Trophoblast cell (in vitro differentiated cells and primary cell): ENCODE measurements at regions not wholly inside any gene's neighbourhood (a gene's known extent, or its start where the extent isn't known, plus 50 kb on each side); places are given as distances from the start of the nearest gene placed in this dataset.

ENCODE experiments used
- DNase-seq, 2 donors: peaks; one replicate each; pipeline ENCODE4 v3.0.0-alpha.2; 2016
- H2AFZ ChIP-seq: 2 replicates; pipeline ENCODE4 v1.6.1; 2013; ENCODE audit warnings: low read length, moderate library complexity, mild to moderate bottlenecking; ENCODE audit not compliant: insufficient read depth, poor library complexity
- H2AK5ac ChIP-seq: 2 replicates; pipeline ENCODE4 v1.6.1; 2013; ENCODE audit warnings: mild to moderate bottlenecking, low read length
- H2BK120ac ChIP-seq: 2 replicates; pipeline ENCODE4 v1.6.1; 2013; ENCODE audit warnings: low read length, mild to moderate bottlenecking, moderate library complexity; ENCODE audit not compliant: insufficient read depth, poor library complexity
- H2BK12ac ChIP-seq: 2 replicates; pipeline ENCODE4 v1.6.1; 2013; ENCODE audit warnings: mild to moderate bottlenecking, low read length, moderate library complexity
- H2BK5ac ChIP-seq: 2 replicates; pipeline ENCODE4 v1.6.1; 2013; ENCODE audit warnings: low read length, low read depth, moderate library complexity, mild to moderate bottlenecking; ENCODE audit not compliant: poor library complexity
- H3K14ac ChIP-seq: 2 replicates; pipeline ENCODE4 v1.6.1; 2013; ENCODE audit warnings: mild to moderate bottlenecking, low read length
- H3K18ac ChIP-seq: 2 replicates; pipeline ENCODE4 v1.6.1; 2013; ENCODE audit warnings: mild to moderate bottlenecking, low read length
- H3K23ac ChIP-seq: 2 replicates; pipeline ENCODE4 v1.6.1; 2013; ENCODE audit warnings: low read length
- H3K27ac ChIP-seq: 2 replicates; pipeline ENCODE4 v1.5.1; 2013; ENCODE audit warnings: low read depth, mild to moderate bottlenecking, inconsistent platforms, low read length, moderate library complexity
- H3K27me3 ChIP-seq: 2 replicates; pipeline ENCODE4 v1.6.1; 2013; ENCODE audit warnings: inconsistent platforms, mild to moderate bottlenecking, low read length, moderate library complexity; ENCODE audit not compliant: insufficient read depth
- H3K36me3 ChIP-seq, 2 experiments: 1 replicate in 1 of 2; 2 replicates in 1 of 2; pipeline ENCODE4 v1.6.1; 2013; ENCODE audit warnings: low read length in 2 of 2, mild to moderate bottlenecking in 2 of 2, moderate library complexity in 1 of 2; ENCODE audit not compliant: insufficient read depth in 2 of 2, control insufficient read depth in 1 of 2
- H3K4ac ChIP-seq: 2 replicates; pipeline ENCODE4 v1.6.1; 2013; ENCODE audit warnings: low read depth, mild to moderate bottlenecking, low read length, moderate library complexity
- H3K4me1 ChIP-seq, 2 experiments: 1 replicate in 1 of 2; 2 replicates in 1 of 2; pipeline ENCODE4 v1.6.1; 2013; ENCODE audit warnings: low read length in 2 of 2, mild to moderate bottlenecking in 2 of 2, moderate library complexity in 1 of 2; ENCODE audit not compliant: insufficient read depth in 2 of 2, control insufficient read depth in 1 of 2
- H3K4me2 ChIP-seq: 2 replicates; pipeline ENCODE4 v1.6.1; 2013; ENCODE audit warnings: inconsistent platforms, mild to moderate bottlenecking, low read length, moderate library complexity
- H3K4me3 ChIP-seq: 2 replicates; pipeline ENCODE4 v1.5.1; 2013; ENCODE audit warnings: mild to moderate bottlenecking, low read depth, low read length, inconsistent platforms
- H3K79me1 ChIP-seq: one replicate; pipeline ENCODE4 v1.6.1; 2013; ENCODE audit warnings: low read length
- H3K79me2 ChIP-seq: 2 replicates; pipeline ENCODE4 v1.6.1; 2013; ENCODE audit warnings: low read length, mild to moderate bottlenecking; ENCODE audit not compliant: control insufficient read depth, insufficient read depth, poor library complexity
- H3K9ac ChIP-seq: 2 replicates; pipeline ENCODE4 v1.6.1; 2013; ENCODE audit warnings: mild to moderate bottlenecking, low read length
- H3K9me3 ChIP-seq: 2 replicates; pipeline ENCODE4 v1.6.1; 2013; ENCODE audit warnings: low read depth, mild to moderate bottlenecking, control low read depth, inconsistent platforms, low read length; ENCODE audit not compliant: insufficient read depth
- H4K12ac ChIP-seq: 2 replicates; pipeline ENCODE4 v1.6.1; 2013; ENCODE audit warnings: low read depth, mild to moderate bottlenecking, low read length, moderate library complexity
- H4K8ac ChIP-seq: 2 replicates; pipeline ENCODE4 v1.6.1; 2013; ENCODE audit warnings: low read depth, mild to moderate bottlenecking, low read length, moderate library complexity
- H4K91ac ChIP-seq: one replicate; pipeline ENCODE4 v1.6.1; 2013; ENCODE audit warnings: low read depth, mild to moderate bottlenecking, low read length, moderate library complexity
- WGBS: extraction: QIAGEN DNeasy Blood & Tissue Kit; methylation state at CpG from one replicate; pipeline ENCODE4 v1.1.7; 2013; ENCODE audit warnings: missing lambda C conversion rate; ENCODE audit not compliant: insufficient read length, insufficient coverage; ENCODE audit errors: extremely low coverage; 5-methylcytosine and 5-hydroxymethylcytosine counted together

DNA sequence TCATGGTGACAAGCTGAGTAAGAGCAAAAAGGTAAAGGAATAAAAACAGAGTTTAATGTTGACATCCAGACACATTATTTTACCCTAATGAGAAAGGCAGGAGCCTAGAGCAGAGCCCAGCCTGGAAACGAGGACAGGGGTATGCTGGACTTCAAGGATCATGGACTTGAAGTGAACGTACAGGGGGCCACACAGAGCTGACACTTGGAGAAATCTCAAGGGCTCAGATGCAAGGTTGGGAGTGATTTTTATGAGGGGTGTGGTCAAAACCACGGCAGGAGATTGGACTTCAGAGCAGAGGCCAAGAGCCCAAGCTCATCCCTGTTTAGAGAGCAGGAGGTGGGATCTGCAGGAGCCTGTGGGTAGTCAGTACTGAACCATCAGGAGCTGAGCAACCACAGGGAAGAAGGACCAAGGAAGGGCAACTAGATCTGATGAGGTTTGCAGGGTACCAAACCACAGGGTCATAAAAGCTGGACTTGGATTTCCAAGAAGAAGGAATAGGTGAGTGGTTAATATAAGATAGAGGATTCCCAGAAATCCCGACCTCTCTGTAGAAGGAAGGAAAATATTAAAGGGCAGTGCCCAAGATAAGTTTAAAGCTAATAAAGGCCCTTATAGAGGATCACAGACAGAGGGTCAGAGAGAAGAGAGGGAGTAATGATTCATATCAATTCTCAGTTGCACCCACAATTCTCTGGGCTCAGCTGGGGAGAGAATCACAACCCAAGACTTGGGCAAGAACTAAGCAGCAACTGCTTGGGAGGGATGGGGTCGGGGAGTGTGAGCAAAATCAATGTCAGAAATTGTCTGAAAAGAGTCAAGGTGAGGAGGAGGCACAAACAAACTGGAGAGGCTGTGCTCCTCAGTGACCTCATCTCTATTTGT, 331.7 kb downstream of the SOX9 start:
- H3K23ac ChIP-seq, result no peak overlapping the region
- no peak overlapping the region for H4K91ac ChIP-seq
- peaks cover 3% of the 10 kb centered on the region for H3K79me1 ChIP-seq
- no peak for DNase-seq
- H4K8ac ChIP-seq, result no peak overlapping the region
- no peak overlapping the region for H3K4me3 ChIP-seq
- no peaks in the 10 kb centered on the region for H3K79me2 ChIP-seq
- H4K12ac ChIP-seq, result no peak overlapping the region
- H3K27ac ChIP-seq, result no peak overlapping the region
- H3K4ac ChIP-seq, result no peak overlapping the region
- no peak overlapping the region for H3K4me2 ChIP-seq
- H3K9me3 ChIP-seq, result no peaks in the 10 kb centered on the region
- H2BK12ac ChIP-seq, result no peak overlapping the region
- H2BK120ac ChIP-seq, result no peak overlapping the region
- no peaks in the 10 kb centered on the region for H3K27me3 ChIP-seq
- H2BK5ac ChIP-seq, result no peak overlapping the region
- no peak overlapping the region for H2AFZ ChIP-seq
- H3K14ac ChIP-seq, result no peak overlapping the region
- no peak overlapping the region for H2AK5ac ChIP-seq
- no CpG with 5 or more reads among the region's 5 CpGs for WGBS
- H3K18ac ChIP-seq, result no peak overlapping the region
- H3K9ac ChIP-seq, result no peak overlapping the region
- H3K4me1 ChIP-seq, result peaks cover 0 to 2% of the 10 kb centered on the region in 2 experiments
- no peaks in the 10 kb centered on the region for H3K36me3 ChIP-seq

DNA sequence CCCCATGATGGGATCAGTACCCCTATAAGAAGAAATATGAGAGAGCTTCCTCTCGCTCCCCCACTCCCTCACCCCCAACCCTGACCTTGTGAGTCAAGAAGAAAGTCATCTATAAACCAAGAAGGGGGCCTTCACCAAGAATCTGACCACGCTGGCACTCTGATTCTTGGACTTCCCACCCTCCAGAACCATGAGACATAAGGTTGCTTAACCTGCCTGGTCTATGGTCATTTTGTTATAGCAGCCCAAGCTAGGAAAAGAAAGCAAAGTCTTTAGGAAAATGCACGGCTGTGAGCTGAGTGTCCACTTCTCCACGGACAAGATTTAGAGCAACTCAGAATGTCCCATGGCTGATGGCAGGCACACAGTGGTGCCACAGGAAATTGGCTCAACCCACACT, 333.5 kb downstream of the SOX9 start:
- no peak overlapping the region for H4K91ac ChIP-seq
- no peak overlapping the region for H2BK120ac ChIP-seq
- no peaks in the 10 kb centered on the region for H3K9me3 ChIP-seq
- WGBS, result no CpG with 5 or more reads among the region's 4 CpGs
- no peak overlapping the region for H3K4me3 ChIP-seq
- no peak overlapping the region for H4K8ac ChIP-seq
- H3K9ac ChIP-seq, result no peak overlapping the region
- H2AK5ac ChIP-seq, result no peak overlapping the region
- H3K4ac ChIP-seq, result no peak overlapping the region
- no peak overlapping the region for H3K27ac ChIP-seq
- peaks cover 5 to 8% of the 10 kb centered on the region in 2 experiments for H3K4me1 ChIP-seq
- no peak for DNase-seq
- H3K79me1 ChIP-seq, result peaks cover 3% of the 10 kb centered on the region
- H4K12ac ChIP-seq, result no peak overlapping the region
- no peak overlapping the region for H2AFZ ChIP-seq
- no peak overlapping the region for H2BK12ac ChIP-seq
- H2BK5ac ChIP-seq, result no peak overlapping the region
- no peaks in the 10 kb centered on the region for H3K36me3 ChIP-seq
- no peak overlapping the region for H3K4me2 ChIP-seq
- H3K23ac ChIP-seq, result no peak overlapping the region
- H3K79me2 ChIP-seq, result no peaks in the 10 kb centered on the region
- no peak overlapping the region for H3K14ac ChIP-seq
- no peaks in the 10 kb centered on the region for H3K27me3 ChIP-seq
- H3K18ac ChIP-seq, result no peak overlapping the region

DNA sequence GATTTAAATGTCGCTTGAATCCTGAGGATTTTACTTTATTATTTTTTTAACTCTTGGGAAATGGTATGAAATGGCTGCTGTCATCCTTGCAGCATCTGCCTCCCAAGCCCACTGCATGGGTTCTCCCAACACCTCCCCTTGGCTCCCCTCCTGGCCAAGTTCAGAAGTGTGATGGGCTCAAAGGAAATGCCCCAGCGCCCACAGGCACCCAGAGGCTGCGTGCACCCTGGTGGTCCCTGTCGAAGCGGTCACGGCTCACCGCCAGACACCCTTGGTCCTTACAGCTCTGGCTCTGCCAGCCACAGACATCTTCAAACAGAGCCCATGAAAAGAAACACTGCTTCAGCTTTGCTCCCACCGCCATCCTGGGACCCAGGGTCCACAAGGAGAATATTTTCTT, 334.7 kb downstream of the SOX9 start:
- Histone ChIP-seq H3K4me1 (peaks cover 7 to 14% of the 10 kb centered on the region in 2 experiments), H3K9me3 (no peaks in the 10 kb centered on the region), H2BK120ac (no peak overlapping the region), H3K36me3 (no peaks in the 10 kb centered on the region), H3K9ac (no peak overlapping the region), H3K27me3 (no peaks in the 10 kb centered on the region), H2BK12ac (no peak overlapping the region), H4K12ac (no peak overlapping the region), H4K8ac (no peak overlapping the region), H3K79me2 (no peaks in the 10 kb centered on the region), H3K23ac (no peak overlapping the region), H4K91ac (peak overlapping the region; percentile 30), H3K4me3 (no peak overlapping the region), H3K27ac (no peak overlapping the region), H3K79me1 (peaks cover 3% of the 10 kb centered on the region), H3K4me2 (no peak overlapping the region), H2AK5ac (no peak overlapping the region), H2BK5ac (no peak overlapping the region), H3K4ac (no peak overlapping the region), H3K14ac (no peak overlapping the region), H2AFZ (no peak overlapping the region), H3K18ac (no peak overlapping the region)
- no peak for DNase-seq
- no CpG with 5 or more reads among the region's 8 CpGs for WGBS

DNA sequence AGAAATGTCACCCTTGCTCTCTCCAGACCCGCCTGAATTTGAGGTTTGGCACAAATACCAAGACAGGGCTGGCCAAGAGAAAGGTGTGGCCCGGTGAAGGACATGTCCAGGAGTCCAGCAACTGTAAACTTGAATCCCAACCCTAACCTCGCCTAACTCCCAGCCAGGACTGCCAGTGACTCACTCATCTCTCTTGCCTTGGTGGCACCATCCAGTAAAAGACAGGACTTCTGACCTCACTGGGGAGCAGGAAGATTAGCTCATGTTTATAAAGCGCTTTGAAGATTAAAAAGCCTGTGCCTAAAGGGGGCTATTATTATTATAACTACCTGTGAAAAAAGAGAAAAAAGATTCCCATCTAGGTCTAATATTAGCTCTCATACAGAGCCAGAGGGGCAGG, 335.3 kb downstream of the SOX9 start:
- H3K79me2 ChIP-seq, result no peaks in the 10 kb centered on the region
- H4K12ac ChIP-seq, result no peak overlapping the region
- DNase-seq, result no peak
- no peaks in the 10 kb centered on the region for H3K9me3 ChIP-seq
- H3K9ac ChIP-seq, result no peak overlapping the region
- H2AFZ ChIP-seq, result no peak overlapping the region
- no peak overlapping the region for H3K18ac ChIP-seq
- no peak overlapping the region for H4K8ac ChIP-seq
- H4K91ac ChIP-seq, result peak overlapping the region; percentile 26
- H2BK5ac ChIP-seq, result no peak overlapping the region
- H3K4me1 ChIP-seq, result peaks cover 12 to 18% of the 10 kb centered on the region in 2 experiments
- H3K27me3 ChIP-seq, result no peaks in the 10 kb centered on the region
- H3K4ac ChIP-seq, result no peak overlapping the region
- WGBS, result no CpG with 5 or more reads among the region's 4 CpGs
- H3K14ac ChIP-seq, result no peak overlapping the region
- no peak overlapping the region for H2AK5ac ChIP-seq
- no peak overlapping the region for H3K4me2 ChIP-seq
- no peak overlapping the region for H2BK120ac ChIP-seq
- H3K27ac ChIP-seq, result no peak overlapping the region
- no peaks in the 10 kb centered on the region for H3K36me3 ChIP-seq
- no peak overlapping the region for H3K23ac ChIP-seq
- H2BK12ac ChIP-seq, result no peak overlapping the region
- H3K4me3 ChIP-seq, result no peak overlapping the region
- peaks cover 5% of the 10 kb centered on the region for H3K79me1 ChIP-seq
